NCI-H1436 (cell line): ENCODE measurements at regions not wholly inside any gene's neighbourhood (a gene's known extent, or its start where the extent isn't known, plus 50 kb on each side); places are given as distances from the start of the nearest gene placed in this dataset.

Source experiments
- DNase-seq: peaks from one replicate; lab custom pipeline; 2025; lab: John Stamatoyannopoulos, UW

GRCh38 chr2:151083856-151084795 lies 177.5 kb downstream of the RBM43 start:
- peak; percentile 84 for DNase-seq

DNA sequence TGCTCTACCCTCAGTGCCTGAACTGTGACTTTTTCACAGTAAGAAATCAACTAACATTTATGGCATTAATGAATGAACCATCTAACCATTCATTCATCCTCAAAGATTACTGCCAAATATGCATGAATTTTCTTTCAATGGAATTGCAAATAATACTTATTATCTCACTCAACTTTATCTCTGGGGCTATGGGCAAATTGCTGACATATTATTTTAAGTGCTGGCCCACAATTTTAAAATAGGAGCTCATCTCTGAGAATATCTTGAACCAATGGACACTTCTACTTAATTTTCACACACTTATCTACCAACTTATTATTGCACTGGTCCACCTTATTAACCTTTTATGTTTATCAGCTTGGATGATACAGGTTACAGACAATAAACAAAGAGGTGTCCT lies 182.8 kb downstream of the RBM43 start:
- DNase-seq = no peak

- no peak for DNase-seq
Measured at GRCh38 chr2:151071906-151072305, 189.8 kb downstream of the RBM43 start.

DNA sequence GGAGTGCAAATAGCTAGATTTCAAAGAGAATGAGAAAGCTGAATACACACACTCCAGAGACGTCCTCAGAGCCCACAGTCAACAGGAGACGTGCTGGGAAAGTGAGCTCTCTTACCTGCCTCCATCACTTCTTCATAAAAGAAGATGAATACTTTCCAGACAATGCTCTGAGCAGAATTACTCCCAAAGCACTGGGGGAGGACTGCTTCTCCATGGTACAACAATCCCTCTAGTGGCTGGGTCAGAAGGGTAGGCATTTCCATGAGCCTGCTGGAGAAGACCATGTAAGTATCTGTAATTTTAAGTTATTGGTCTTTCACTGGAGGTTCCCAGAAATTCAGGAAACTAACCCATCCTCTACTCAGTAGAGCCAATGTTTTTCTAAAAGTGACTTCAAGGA lies 190.3 kb downstream of the RBM43 start:
- DNase-seq = peak; percentile 14

DNA sequence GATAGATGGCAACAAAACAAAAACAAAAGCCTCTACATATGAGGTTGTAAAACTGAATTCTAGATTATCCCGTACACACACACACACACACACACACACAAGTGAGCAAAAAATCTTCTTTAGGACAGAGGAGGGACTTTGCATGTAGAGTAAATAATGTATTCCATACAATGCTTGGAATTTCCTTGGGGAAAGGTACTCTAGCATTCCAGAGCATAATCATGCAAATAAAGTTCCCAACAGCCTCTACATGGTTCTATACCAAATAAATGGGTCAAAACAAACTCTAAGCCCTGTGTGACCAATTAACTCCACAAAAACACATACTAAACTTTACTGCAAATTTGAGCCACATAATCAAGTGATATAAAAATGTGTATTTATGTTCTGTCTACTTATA lies 191.4 kb downstream of the RBM43 start:
- no peak for DNase-seq

DNA sequence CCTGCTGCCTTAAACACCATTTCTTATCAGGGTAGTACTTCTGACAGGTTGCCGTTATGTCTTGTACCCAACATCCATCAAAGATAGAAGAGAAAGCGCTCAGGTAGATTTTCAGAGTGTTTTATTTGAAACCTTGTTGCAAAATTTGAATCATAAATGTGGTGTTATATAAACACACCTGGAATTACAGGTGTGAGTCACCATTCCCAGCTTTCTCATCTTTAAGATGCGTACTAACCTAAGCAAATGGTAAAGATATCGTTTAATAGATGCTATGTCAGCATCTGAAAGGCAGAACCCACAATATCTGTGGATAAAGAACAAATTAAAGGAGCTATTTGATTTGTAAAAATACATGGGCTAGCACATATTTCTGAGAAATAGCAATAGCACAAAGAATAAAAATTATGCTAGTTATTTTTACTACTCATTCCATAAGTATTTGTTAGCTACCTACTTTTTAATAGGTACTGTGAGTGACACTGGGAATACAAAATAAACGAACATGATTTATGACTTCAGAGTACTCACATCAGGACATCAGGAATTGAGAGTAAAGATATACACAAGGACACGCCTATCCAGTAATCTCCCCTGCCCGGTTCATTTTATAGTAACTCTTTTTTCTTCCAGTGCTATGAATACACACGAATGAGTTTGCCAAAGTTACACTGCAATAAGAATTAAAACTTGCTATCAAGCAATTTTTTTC lies 193.8 kb downstream of the RBM43 start:
- DNase-seq = peak; percentile 36

- peak; percentile 87 for DNase-seq
Measured at GRCh38 chr2:151063271-151063670, 198.4 kb downstream of the RBM43 start.

DNA sequence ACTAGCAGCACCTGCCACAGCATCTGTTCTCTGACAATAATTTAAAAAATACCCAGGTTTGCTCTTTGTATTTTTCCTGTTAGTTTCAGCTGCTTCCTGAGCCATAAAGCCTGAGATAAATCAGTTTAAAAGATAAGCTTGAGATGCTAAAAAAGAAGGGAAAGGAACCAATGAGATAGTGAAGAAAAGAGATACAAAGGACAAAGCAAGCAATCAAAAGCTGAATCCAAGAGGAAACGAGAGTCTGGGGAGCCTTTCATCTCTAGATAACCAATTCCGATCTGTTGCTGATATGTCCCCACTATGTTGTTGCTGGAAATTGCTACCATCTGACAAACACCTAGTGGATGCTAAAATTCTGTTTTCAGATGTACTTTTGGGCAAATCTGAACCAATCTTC lies 201.4 kb downstream of the RBM43 start:
- DNase-seq = no peak

GRCh38 chr2:151056870-151057269 lies 204.8 kb downstream of the RBM43 start:
- no peak for DNase-seq

- DNase-seq = no peak
Measured at GRCh38 chr2:151053661-151053990, 208.0 kb downstream of the RBM43 start.

GRCh38 chr2:151052850-151053660 lies 208.6 kb downstream of the RBM43 start:
- no peak for DNase-seq

- peak; percentile 35 for DNase-seq
Measured at GRCh38 chr2:151051574-151052220, 210.0 kb downstream of the RBM43 start.

GRCh38 chr2:151049746-151050145 lies 211.9 kb downstream of the RBM43 start:
- DNase-seq = no peak

DNA sequence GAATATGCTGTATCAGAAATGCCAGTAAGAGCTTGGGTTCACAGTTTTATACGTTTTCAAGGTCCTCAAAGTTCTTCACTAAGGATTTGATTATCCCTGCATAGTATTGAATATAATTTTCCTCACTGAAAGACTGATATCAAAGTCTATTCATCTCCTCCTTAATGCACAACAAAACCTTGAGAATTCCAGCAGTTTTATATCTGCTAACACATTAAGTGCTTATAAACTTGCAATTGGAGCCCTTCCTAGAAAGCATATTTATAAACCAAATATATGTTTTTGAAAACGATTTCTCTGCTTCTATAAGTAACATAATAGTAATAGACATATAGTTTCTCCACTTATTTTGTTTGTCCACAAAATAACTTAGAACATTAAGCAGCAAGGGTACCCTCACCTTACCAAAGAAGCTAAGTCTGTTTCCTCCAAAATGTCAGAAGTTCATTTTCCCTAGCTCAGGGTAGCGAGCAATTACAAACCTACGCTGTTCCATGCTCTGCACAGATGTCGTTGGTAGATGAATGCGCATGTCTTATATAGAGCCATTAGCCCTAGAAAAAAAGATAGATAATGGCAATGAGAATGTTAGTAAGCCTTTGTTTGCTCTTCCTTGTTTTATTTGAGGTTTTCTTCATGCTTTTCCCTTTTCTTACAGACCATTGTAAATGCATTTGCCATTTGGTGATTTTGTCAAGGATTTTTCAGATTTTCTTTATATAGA lies 213.2 kb downstream of the RBM43 start:
- no peak for DNase-seq

DNA sequence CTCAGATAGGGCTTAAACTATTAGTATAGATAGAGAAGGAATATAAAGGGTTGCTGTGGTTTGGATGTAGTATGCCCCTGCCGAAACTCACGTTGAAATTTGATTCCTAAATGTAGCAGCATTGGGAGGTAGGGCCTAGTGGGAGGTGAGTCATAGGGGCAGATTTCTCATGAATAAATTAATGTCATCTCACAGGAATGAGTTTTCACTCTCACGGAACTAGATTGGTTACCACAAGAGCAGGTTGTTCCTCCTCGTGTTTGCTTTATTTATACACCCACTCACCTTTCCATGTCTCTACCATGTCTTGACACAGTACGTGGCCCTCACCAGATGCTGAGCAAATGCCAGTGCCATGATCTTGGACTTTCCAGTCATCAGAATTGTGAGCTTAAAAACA lies 218.2 kb downstream of the RBM43 start:
- no peak for DNase-seq

GRCh38 chr2:151042964-151043363 lies 218.7 kb downstream of the RBM43 start:
- DNase-seq = no peak

GRCh38 chr2:151040039-151040438 lies 221.6 kb downstream of the RBM43 start:
- DNase-seq = no peak

- DNase-seq = no peak
Measured at GRCh38 chr2:151038516-151038915, 223.1 kb downstream of the RBM43 start.

DNA sequence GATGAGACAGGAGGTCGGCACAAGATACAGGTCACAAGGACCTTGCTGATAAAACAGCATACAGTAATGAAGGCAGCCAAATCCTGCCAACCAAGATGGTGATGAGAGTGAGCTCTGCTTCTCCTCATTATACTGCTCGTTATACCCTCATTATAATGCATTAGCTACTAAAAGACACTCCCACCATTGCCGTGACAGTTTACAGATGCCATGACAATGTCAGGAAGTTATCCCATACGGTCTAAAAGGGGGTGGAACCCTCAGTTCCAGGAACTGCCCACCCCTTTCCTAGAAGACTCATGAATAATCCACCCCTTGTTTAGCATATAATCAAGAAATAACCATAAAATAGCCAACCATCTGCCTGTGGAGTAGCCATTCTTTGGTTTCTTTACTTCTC lies 224.2 kb downstream of the RBM43 start:
- DNase-seq = no peak

DNA sequence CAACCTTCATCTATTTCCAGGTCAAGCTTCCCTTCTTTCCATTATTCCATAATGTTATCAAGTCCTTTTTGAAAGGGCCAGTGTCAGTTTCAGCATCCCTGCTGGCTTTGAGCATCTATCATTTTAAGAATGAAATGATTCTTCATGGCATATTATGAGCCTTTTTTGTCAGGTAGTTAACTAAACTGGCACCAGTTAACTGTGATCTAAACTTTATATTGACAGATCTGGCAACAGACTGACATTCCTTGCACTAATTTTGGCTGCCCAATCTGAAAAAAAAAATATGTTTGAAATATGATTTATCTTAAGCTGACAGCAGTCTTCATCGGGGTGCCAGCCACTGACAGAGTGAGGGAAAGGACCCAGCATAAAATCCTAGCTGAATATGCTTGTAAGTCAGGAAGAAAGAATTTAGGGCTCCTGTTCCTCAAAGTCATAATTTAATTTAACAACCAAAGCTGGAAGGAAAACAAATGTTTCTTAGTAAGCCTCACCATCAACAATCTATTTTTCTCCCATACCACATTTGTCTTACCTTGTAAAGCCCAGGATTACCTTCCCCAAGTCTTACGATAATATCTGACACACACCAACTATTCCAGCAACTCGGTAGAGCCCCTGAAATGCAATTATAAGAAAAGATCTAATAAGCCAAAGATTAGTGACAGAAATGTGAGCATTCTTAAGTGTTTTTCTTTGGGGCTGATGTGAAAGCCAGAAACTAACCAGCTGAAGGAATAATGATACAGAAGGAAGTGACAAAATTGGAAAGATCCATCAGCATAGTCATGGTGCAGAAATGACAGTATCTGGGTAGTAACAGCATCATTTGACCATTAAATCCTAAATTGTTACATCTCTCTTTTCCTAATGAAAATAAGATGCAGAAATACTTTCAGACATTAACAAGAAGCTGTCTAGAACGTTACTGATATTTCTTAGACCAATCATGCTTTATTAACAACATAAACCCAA lies 228.1 kb downstream of the RBM43 start:
- no peak for DNase-seq
